Right atrium auricular region (tissue), 2 donors: ENCODE measurements at regions not wholly inside any gene's neighbourhood (a gene's known extent, or its start where the extent isn't known, plus 50 kb on each side); places are given as distances from the start of the nearest gene placed in this dataset.

Experiments
- DNase-seq: peaks from one replicate; pipeline ENCODE4 v3.0.0-alpha.2; 2019; ENCODE audit warnings: low spot score
- H3K27ac ChIP-seq, 2 donors: fragments of 200-600 bp; sonication (generic); 1 replicate in 1 of 2; 2 replicates in 1 of 2; pipeline ENCODE4 v1.5.1; 2016 to 2019
- H3K27me3 ChIP-seq, 2 donors: fragments of 200-600 bp; sonication (generic); one replicate each; pipeline versions ENCODE4 v1.5.1 to v1.6.0; 2017 to 2019
- H3K36me3 ChIP-seq: fragments of 200-600 bp; sonication (generic); one replicate; pipeline ENCODE4 v1.5.1; 2016
- H3K4me1 ChIP-seq, 2 donors: fragments of 200-600 bp; sonication (generic); one replicate each; pipeline versions ENCODE4 v1.5.1 to v1.6.0; 2017 to 2019
- H3K4me3 ChIP-seq, 2 donors: fragments of 200-600 bp; sonication (generic); 1 replicate in 1 of 2; 2 replicates in 1 of 2; pipeline ENCODE4 v1.5.1; 2017 to 2019; ENCODE audit warnings: mild to moderate bottlenecking in 1 of 2, moderate library complexity in 1 of 2
- H3K9me3 ChIP-seq, 2 donors: fragments of 200-600 bp; sonication (generic); one replicate each; pipeline ENCODE4 v1.5.1; 2019
- CTCF ChIP-seq, 2 donors: fragments of 200-600 bp; sonication (generic); IDR thresholded peaks; one replicate each; pipeline ENCODE4 v1.5.1; 2019; ENCODE audit warnings: antibody characterized with exemption in 2 of 2

DNA sequence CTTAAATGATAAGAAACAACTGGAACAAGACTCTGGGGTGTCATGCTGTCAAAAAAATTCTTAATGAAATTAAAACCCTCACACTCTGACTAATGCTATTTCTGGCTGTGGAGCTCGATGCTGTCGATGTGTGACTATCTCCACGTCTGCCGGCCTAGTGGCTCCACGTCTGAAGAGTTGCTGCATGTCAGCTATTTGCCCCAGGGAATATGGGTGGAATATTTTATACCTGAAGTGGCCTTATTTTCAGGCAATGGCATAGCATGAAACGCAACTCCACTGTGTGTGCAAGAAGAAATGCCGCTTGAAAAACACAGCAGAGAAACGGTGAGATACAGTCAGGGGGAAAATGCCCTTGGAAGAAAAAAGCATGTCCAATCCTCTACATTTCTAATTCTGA lies 50.9 kb upstream of the MGMT start:
- no peak for DNase-seq
- Histone ChIP-seq H3K27me3 (no peaks in the 10 kb centered on the region), H3K4me3 (no peak overlapping the region), H3K36me3 (no peaks in the 10 kb centered on the region), H3K4me1 (no peaks in the 10 kb centered on the region), H3K27ac (no peak overlapping the region), H3K9me3 (no peaks in the 10 kb centered on the region)
- TF ChIP-seq CTCF (IDR thresholded peaks at IDR 0.05), result no peak

GRCh38 chr10:129416956-129417765 lies 49.9 kb upstream of the MGMT start:
- Histone ChIP-seq H3K27me3 (no peaks in the 10 kb centered on the region), H3K27ac (no peak overlapping the region)
- no peak for DNase-seq

More at GRCh38 chr10:129416956-129417765, 49.9 kb upstream of the MGMT start:
- TF ChIP-seq CTCF (IDR thresholded peaks at IDR 0.05), result no peak
- Histone ChIP-seq H3K4me1 (no peaks in the 10 kb centered on the region), H3K4me3 (no peak overlapping the region), H3K36me3 (no peaks in the 10 kb centered on the region), H3K9me3 (no peaks in the 10 kb centered on the region)
